GM06990 (cell line): ENCODE measurements at regions not wholly inside any gene's neighbourhood (a gene's known extent, or its start where the extent isn't known, plus 50 kb on each side); places are given as distances from the start of the nearest gene placed in this dataset.

Experiments
- DNase-seq: peaks from one replicate; pipeline ENCODE4 v3.0.0-alpha.2; 2011; ENCODE audit not compliant: insufficient read length; ENCODE audit errors: extremely low read depth
- H3K27me3 ChIP-seq: replicated peaks from 2 replicates; pipeline ENCODE4 v1.6.0; 2011; ENCODE audit warnings: low read length; ENCODE audit not compliant: control insufficient read depth, insufficient read depth
- H3K36me3 ChIP-seq: 2 replicates; pipeline ENCODE4 v1.5.1; 2011; ENCODE audit warnings: low read length; ENCODE audit not compliant: control insufficient read depth, insufficient read depth
- H3K4me3 ChIP-seq: replicated peaks from 2 replicates; pipeline ENCODE4 v1.5.1; 2011; ENCODE audit warnings: low read depth, mild to moderate bottlenecking, control low read depth, low read length
- TF ChIP-seq, protein P1 (sequence below): IDR thresholded peaks from 2 replicates; pipeline ENCODE4 v1.5.1; 2011; ENCODE audit warnings: low read length, control low read depth, mild to moderate bottlenecking, inconsistent platforms; ENCODE audit not compliant: insufficient read depth, poor library complexity, severe bottlenecking

- Histone ChIP-seq H3K4me3 (no peak overlapping the region), H3K36me3 (no peaks in the 10 kb centered on the region), H3K27me3 (no peaks in the 10 kb centered on the region)
- TF ChIP-seq, protein P1, sequence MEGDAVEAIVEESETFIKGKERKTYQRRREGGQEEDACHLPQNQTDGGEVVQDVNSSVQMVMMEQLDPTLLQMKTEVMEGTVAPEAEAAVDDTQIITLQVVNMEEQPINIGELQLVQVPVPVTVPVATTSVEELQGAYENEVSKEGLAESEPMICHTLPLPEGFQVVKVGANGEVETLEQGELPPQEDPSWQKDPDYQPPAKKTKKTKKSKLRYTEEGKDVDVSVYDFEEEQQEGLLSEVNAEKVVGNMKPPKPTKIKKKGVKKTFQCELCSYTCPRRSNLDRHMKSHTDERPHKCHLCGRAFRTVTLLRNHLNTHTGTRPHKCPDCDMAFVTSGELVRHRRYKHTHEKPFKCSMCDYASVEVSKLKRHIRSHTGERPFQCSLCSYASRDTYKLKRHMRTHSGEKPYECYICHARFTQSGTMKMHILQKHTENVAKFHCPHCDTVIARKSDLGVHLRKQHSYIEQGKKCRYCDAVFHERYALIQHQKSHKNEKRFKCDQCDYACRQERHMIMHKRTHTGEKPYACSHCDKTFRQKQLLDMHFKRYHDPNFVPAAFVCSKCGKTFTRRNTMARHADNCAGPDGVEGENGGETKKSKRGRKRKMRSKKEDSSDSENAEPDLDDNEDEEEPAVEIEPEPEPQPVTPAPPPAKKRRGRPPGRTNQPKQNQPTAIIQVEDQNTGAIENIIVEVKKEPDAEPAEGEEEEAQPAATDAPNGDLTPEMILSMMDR: no peak
- DNase-seq: no peak
Observed at GRCh38 chr3:6262010-6262409, 598.9 kb upstream of the GRM7 start.

DNA sequence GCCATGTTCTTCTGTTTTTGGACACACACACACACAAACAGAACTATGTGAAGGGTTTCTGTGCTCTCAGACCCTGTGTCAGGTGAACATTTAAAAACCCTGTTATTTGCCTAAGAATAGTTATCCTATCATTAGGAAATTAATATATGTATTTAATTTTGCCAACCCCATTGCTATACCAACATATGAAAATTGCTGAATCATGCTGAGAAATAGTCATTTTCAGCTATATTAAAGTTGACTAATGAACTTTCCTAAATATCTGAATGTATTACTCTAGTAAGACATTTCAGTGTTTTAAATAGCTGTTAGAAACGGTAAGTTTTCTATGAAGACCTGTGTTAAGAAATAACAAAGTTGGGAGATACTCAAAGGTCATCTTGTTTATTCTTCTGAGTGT, 596.9 kb upstream of the GRM7 start:
- no peaks in the 10 kb centered on the region for H3K36me3 ChIP-seq

DNA sequence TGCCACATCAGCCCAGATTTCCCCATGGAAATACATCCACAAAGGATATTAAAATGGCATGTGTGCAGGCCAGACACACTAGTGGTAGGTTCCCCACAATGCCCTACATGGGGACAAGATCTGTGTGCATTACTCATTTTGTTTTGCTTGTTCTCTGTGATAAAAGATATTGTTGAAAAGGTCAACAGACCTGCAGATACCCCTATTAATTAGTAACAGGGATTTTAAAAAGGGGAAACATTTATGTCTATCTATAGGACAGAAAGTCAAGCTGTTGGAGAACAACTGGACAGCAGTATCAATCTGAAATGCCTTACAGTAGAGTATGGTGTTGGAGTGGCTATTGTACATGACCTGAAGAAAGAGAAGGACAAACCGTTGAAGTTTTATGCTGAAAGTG, 596.0 kb upstream of the GRM7 start:
- Histone ChIP-seq H3K27me3 (no peaks in the 10 kb centered on the region), H3K4me3 (no peak overlapping the region), H3K36me3 (no peaks in the 10 kb centered on the region)
- no peak for DNase-seq
- TF ChIP-seq, protein P1: no peak

More for the DNA sequence above, 596.9 kb upstream of the GRM7 start:
- H3K27me3 ChIP-seq: no peaks in the 10 kb centered on the region
- H3K4me3 ChIP-seq: no peak overlapping the region
- DNase-seq: no peak
- TF ChIP-seq, protein P1: no peak

GRCh38 chr3:6266135-6266534, 594.8 kb upstream of the GRM7 start:
- TF ChIP-seq, protein P1: no peak
- H3K4me3 ChIP-seq: no peak overlapping the region
- DNase-seq: no peak
- no peaks in the 10 kb centered on the region for H3K27me3 ChIP-seq
- H3K36me3 ChIP-seq: no peaks in the 10 kb centered on the region

GRCh38 chr3:6273878-6274277, 587.0 kb upstream of the GRM7 start:
- Histone ChIP-seq H3K27me3 (no peaks in the 10 kb centered on the region), H3K4me3 (no peak overlapping the region), H3K36me3 (no peaks in the 10 kb centered on the region)
- DNase-seq: no peak
- TF ChIP-seq, protein P1: no peak

DNA sequence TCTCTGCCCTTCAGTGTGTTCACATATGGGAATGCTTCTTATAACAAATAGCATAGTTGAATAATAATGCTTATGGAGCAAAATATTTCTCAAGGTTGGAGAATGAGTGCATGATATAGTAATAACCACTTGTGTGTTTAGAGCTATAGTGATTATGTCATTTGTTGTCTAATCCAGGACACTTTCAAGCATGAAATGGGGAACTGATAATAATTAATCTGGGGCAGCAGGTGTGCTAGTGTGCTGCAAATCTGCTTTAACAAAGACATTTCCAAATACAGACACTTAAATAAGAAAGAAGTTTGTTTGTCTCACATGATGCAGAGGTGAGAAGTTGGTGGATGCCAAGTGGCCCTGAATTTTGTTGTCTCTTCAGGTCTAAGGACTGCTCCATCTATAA, 579.3 kb upstream of the GRM7 start:
- TF ChIP-seq, protein P1: no peak
- Histone ChIP-seq H3K36me3 (no peaks in the 10 kb centered on the region), H3K4me3 (no peak overlapping the region), H3K27me3 (no peaks in the 10 kb centered on the region)
- no peak for DNase-seq
